ENCODE measurements at regions not wholly inside any gene's neighbourhood (a gene's known extent, or its start where the extent isn't known, plus 50 kb on each side); places are given as distances from the start of the nearest gene placed in this dataset.

GRCh38 chr11:44515048-44515447 is 50.4 kb upstream of the CD82 start:
- Histone ChIP-seq H3K27ac (no peak overlapping the region), H3K9me3 (no peaks in the 10 kb centered on the region), H3K27me3 (no peaks in the 10 kb centered on the region), H3K36me3 (no peaks in the 10 kb centered on the region), H3K4me1 (no peaks in the 10 kb centered on the region), H3K4me3 (no peak overlapping the region)
- no peak for DNase-seq
- intact Hi-C loops (cut with DNase I; ENCODE audit: low total_unique reads): no loop called here
- TF ChIP-seq POLR2A (IDR thresholded peaks at IDR 0.05) (no peak), CTCF (IDR thresholded peaks at IDR 0.05) (no peak)

All from uterus (tissue), 3 donors.